ENCODE measurements at regions not wholly inside any gene's neighbourhood (a gene's known extent, or its start where the extent isn't known, plus 50 kb on each side); places are given as distances from the start of the nearest gene placed in this dataset.

DNA sequence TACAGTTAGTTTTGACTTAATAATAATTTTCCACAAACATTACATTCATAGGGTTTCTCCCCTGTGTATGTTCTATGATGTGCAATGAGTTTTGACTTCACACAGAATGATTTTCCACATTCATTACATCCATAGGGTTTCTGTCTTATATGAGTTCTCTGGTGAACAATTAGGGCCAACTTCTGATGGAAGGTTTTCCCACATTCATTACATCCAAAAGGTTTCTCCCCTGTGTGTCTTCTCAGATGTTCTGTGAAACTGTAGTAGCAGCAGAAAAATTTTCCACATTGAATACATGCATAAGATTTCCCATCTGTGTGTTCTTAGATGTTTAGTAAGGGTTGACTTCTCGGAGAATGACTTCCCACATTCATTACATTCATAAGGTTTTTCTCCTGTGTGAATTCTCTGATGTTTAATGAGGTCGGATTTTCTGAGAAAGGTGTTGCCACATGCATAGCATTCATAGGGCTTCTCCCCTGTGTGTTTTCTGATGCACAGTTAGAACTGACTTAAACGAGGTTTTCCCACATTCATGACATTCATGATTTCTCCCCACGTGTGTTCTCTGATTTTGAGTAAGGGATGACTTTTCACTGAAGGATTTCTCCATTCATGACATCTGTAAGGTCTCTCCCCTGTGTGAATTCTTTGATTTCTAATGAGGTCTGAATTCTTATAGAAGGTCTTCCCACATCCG, 118.5 kb downstream of the ZNF33B start:
- Histone ChIP-seq H3K27ac (ENCODE audit: low read length) (no peak overlapping the region), H3K27me3 (ENCODE audit: insufficient read depth, low read depth, low read length) (no peaks in the 10 kb centered on the region), H3K79me2 (replicated peaks; ENCODE audit: insufficient read depth, low read length) (no peaks in the 10 kb centered on the region), H3K9me2 (ENCODE audit: insufficient read depth, low read length) (no peaks in the 10 kb centered on the region), H3K36me3 (ENCODE audit: insufficient read depth, low read length) (peaks cover 36% of the 10 kb centered on the region), H3K4me3 (ENCODE audit: low read length) (no peak overlapping the region), H2AFZ (ENCODE audit: low read depth, low read length) (no peak overlapping the region), H3K4me2 (ENCODE audit: low read length) (no peak overlapping the region), H3K9ac (ENCODE audit: low read length) (no peak overlapping the region), H3K9me3 (ENCODE audit: low read length) (peaks cover 9% of the 10 kb centered on the region), H3F3A (ENCODE audit: insufficient read depth, low read length, poor library complexity, severe bottlenecking) (no peaks in the 10 kb centered on the region), H4K20me1 (ENCODE audit: insufficient read depth) (no peaks in the 10 kb centered on the region)
- TF ChIP-seq EP300 (conservative IDR thresholded peaks at IDR 0.05; ENCODE audit: poor library complexity, severe bottlenecking) (no peak), POLR2AphosphoS5 (IDR thresholded peaks at IDR 0.05) (no peak), RAD21 (conservative IDR thresholded peaks at IDR 0.05) (no peak), SMC3 (conservative IDR thresholded peaks at IDR 0.05; ENCODE audit: poor library complexity) (no peak), EZH2 (IDR thresholded peaks at IDR 0.05; ENCODE audit: borderline replicate concordance, insufficient read depth, low read length, poor library complexity, severe bottlenecking) (no peak), REST (IDR thresholded peaks at IDR 0.05; ENCODE audit: borderline replicate concordance) (no peak), TAF1 (IDR thresholded peaks at IDR 0.05; ENCODE audit: low read depth) (no peak), MXI1 (conservative IDR thresholded peaks at IDR 0.05; ENCODE audit: poor library complexity, severe bottlenecking) (no peak), CTCF (IDR thresholded peaks at IDR 0.05; ENCODE audit: poor library complexity, severe bottlenecking) (no peak)

GRCh38 chr10:42519079-42519478, 119.3 kb downstream of the ZNF33B start:
- Histone ChIP-seq H3K27me3 (ENCODE audit: insufficient read depth, low read depth, low read length) (no peaks in the 10 kb centered on the region), H4K20me1 (ENCODE audit: insufficient read depth) (no peaks in the 10 kb centered on the region), H3K36me3 (ENCODE audit: insufficient read depth, low read length) (peaks cover 36% of the 10 kb centered on the region), H3F3A (ENCODE audit: insufficient read depth, low read length, poor library complexity, severe bottlenecking) (no peaks in the 10 kb centered on the region), H3K27ac (ENCODE audit: low read length) (no peak overlapping the region), H3K9me3 (ENCODE audit: low read length) (peaks cover 7% of the 10 kb centered on the region), H3K79me2 (replicated peaks; ENCODE audit: insufficient read depth, low read length) (no peaks in the 10 kb centered on the region), H3K4me2 (ENCODE audit: low read length) (no peak overlapping the region), H3K4me3 (ENCODE audit: low read length) (no peak overlapping the region), H3K9me2 (ENCODE audit: insufficient read depth, low read length) (no peaks in the 10 kb centered on the region), H2AFZ (ENCODE audit: low read depth, low read length) (no peak overlapping the region), H3K9ac (ENCODE audit: low read length) (no peak overlapping the region)
- TF ChIP-seq REST (IDR thresholded peaks at IDR 0.05; ENCODE audit: borderline replicate concordance) (no peak), POLR2AphosphoS5 (IDR thresholded peaks at IDR 0.05) (no peak), SMC3 (conservative IDR thresholded peaks at IDR 0.05; ENCODE audit: poor library complexity) (no peak)

Data from neural cell (in vitro differentiated cells).